RWPE2 (cell line): ENCODE measurements at regions not wholly inside any gene's neighbourhood (a gene's known extent, or its start where the extent isn't known, plus 50 kb on each side); places are given as distances from the start of the nearest gene placed in this dataset.

Experiments used
- ATAC-seq: fragments of 200-7000 bp; cut with Tn5 transposase; 3 replicates; pipeline ENCODE4 v1.9.1; 2021; ENCODE audit warnings: low read depth
- DNase-seq: peaks from one replicate; pipeline ENCODE4 v3.0.0-alpha.2; 2020; ENCODE audit warnings: low spot score
- H3K27ac ChIP-seq: fragments of 450-650 bp; 2 replicates; pipeline ENCODE4 v1.5.1; 2017; ENCODE audit warnings: mild to moderate bottlenecking; ENCODE audit not compliant: poor library complexity, severe bottlenecking
- H3K27me3 ChIP-seq: fragments of 250-450 bp; sonication (Bioruptor Pico); 2 replicates; pipeline ENCODE4 v1.5.1; 2021; ENCODE audit warnings: mild to moderate bottlenecking, moderate library complexity; ENCODE audit not compliant: insufficient read depth, poor library complexity, severe bottlenecking
- H3K36me3 ChIP-seq: fragments of 250-450 bp; sonication (Bioruptor Pico); 2 replicates; pipeline ENCODE4 v1.5.1; 2020; ENCODE audit warnings: low read depth, mild to moderate bottlenecking, moderate library complexity
- H3K4me1 ChIP-seq: fragments of 250-450 bp; sonication (Bioruptor Pico); 2 replicates; pipeline ENCODE4 v1.5.1; 2021; ENCODE audit warnings: mild to moderate bottlenecking, moderate library complexity; ENCODE audit not compliant: insufficient read depth, poor library complexity, severe bottlenecking
- H3K4me3 ChIP-seq: fragments of 250-450 bp; sonication (Bioruptor Pico); 2 replicates; pipeline ENCODE4 v1.5.1; 2021; ENCODE audit warnings: mild to moderate bottlenecking, moderate library complexity; ENCODE audit not compliant: severe bottlenecking
- H3K9me3 ChIP-seq: fragments of 250-450 bp; sonication (Bioruptor Pico); 2 replicates; pipeline ENCODE4 v1.5.1; 2021; ENCODE audit warnings: mild to moderate bottlenecking, moderate library complexity; ENCODE audit not compliant: severe bottlenecking
- CTCF ChIP-seq: fragments of 450-650 bp; IDR thresholded peaks from one replicate; pipeline ENCODE4 v1.5.1; 2017; ENCODE audit warnings: mild to moderate bottlenecking, moderate library complexity; ENCODE audit not compliant: poor library complexity, severe bottlenecking

GRCh38 chr17:33785281-33785680 lies 469.8 kb upstream of the CCL2 start:
- H3K4me3 ChIP-seq: no peak overlapping the region

GRCh38 chr17:33786478-33786877 lies 468.6 kb upstream of the CCL2 start:
- no peak for TF ChIP-seq CTCF
- Histone ChIP-seq H3K4me1 (no peaks in the 10 kb centered on the region), H3K9me3 (no peaks in the 10 kb centered on the region), H3K4me3 (no peak overlapping the region), H3K27me3 (no peaks in the 10 kb centered on the region), H3K27ac (no peak overlapping the region), H3K36me3 (no peaks in the 10 kb centered on the region)
- DNase-seq (no peak), ATAC-seq (no peak)

More at GRCh38 chr17:33785281-33785680, 469.8 kb upstream of the CCL2 start:
- H3K36me3 ChIP-seq: no peaks in the 10 kb centered on the region
- DNase-seq (no peak), ATAC-seq (no peak)
- H3K27ac ChIP-seq: no peak overlapping the region
- H3K4me1 ChIP-seq: no peaks in the 10 kb centered on the region
- peaks cover under 1% of the 10 kb centered on the region for H3K27me3 ChIP-seq
- H3K9me3 ChIP-seq: no peaks in the 10 kb centered on the region
- TF ChIP-seq CTCF: no peak

GRCh38 chr17:33789658-33790057 lies 465.4 kb upstream of the CCL2 start:
- Histone ChIP-seq H3K4me3 (no peak overlapping the region), H3K27me3 (no peaks in the 10 kb centered on the region), H3K4me1 (no peaks in the 10 kb centered on the region), H3K9me3 (no peaks in the 10 kb centered on the region), H3K36me3 (no peaks in the 10 kb centered on the region), H3K27ac (no peak overlapping the region)
- DNase-seq (no peak), ATAC-seq (no peak)
- no peak for TF ChIP-seq CTCF

- Histone ChIP-seq H3K27ac (no peak overlapping the region), H3K36me3 (no peaks in the 10 kb centered on the region), H3K27me3 (peaks cover 5% of the 10 kb centered on the region), H3K4me3 (no peak overlapping the region), H3K9me3 (no peaks in the 10 kb centered on the region), H3K4me1 (no peaks in the 10 kb centered on the region)
- no peak for ATAC-seq
- no peak for TF ChIP-seq CTCF
- no peak for DNase-seq
Measured at GRCh38 chr17:33797181-33797580, 457.9 kb upstream of the CCL2 start.

- no peak overlapping the region for H3K27ac ChIP-seq
- no peaks in the 10 kb centered on the region for H3K9me3 ChIP-seq
- H3K36me3 ChIP-seq: no peaks in the 10 kb centered on the region
- DNase-seq (no peak), ATAC-seq (no peak)
- no peak for TF ChIP-seq CTCF
- no peak overlapping the region for H3K4me3 ChIP-seq
- peaks cover 10% of the 10 kb centered on the region for H3K27me3 ChIP-seq
- H3K4me1 ChIP-seq: no peaks in the 10 kb centered on the region
Measured at GRCh38 chr17:33798308-33798707, 456.8 kb upstream of the CCL2 start.
